ENCODE measurements at regions not wholly inside any gene's neighbourhood (a gene's known extent, or its start where the extent isn't known, plus 50 kb on each side); places are given as distances from the start of the nearest gene placed in this dataset.

DNA sequence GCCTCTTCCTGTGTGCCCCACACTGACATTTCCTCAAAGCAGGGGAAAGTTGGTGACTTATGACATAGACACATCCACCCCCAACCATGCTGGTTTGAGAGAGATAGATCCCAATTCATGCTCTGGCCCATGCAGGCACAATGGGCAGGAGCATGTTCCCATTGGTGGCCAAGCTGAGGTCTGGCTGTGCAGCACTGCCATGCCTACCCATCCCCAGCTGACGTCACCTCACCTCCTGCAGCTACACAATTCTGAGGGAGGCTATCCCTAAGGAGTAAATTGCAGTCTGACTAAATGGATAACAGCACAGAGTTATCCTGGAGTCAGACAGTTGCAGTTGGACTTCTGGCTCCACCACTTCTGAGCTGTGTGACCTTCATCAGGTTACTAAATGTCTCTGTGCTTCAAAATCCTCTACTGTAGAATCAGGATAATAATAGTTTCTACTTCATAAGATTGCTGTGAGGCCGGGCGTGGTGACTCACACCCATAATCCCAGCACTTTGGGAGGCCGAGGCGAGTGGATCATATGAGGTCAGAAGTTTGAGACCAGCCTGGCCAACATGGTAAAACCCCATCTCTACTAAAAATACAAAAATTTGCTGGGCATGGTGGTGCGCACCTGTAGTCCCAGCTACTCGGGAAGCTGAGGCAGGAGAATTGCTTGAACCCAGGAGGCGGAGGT, 323.9 kb downstream of the BCL11B start:
- no peak for DNase-seq

DNA sequence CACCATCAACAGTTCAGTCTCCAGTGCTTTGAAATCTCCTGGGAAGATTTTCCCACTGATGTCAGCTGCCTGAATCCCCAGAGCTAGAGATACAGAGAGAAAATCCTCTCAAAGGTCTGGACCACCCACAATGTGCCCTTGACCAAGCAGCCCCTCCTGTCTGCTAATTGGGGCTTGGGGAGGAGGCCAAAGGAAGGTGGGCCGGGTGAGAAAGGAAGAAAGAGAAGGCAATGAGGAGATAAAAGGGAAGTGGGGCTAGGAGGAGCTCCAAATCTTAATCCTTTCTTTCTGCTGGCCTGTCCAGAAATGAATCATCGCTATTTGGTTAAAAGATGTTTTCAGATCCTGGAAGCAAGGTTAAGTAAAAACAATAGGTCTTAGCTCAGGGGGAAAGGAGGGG, 322.9 kb downstream of the BCL11B start:
- no peak for DNase-seq

GRCh38 chr14:98949481-98950135, 322.4 kb downstream of the BCL11B start:
- DNase-seq: no peak

DNA sequence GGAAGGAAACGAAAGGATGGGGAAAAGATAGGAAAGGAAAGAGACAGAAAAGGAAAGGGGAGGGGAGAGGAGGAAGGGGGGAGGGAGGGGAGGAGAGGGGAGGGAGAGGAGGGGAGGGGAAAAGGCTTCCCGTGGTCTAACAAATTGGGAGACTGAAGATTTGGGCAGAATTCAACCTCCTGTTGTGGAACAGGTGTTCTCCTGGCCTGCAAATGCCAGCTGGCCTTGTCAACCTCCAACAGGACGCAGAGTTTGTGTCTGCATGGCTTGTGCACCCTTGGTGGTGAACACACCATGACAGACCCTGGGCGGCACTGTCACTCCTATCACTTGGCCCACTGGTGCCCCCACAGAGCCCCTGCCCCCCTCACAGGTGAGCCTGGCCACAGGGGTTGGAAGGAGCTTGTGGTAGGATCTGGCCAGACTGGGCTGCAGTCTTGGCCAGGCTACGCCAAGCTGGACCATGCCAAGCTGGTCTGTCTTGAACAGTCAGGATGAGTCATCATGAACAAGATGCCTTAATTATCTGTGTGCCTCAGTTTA, 321.6 kb downstream of the BCL11B start:
- no peak for DNase-seq

- DNase-seq: no peak
These were observed 321.0 kb downstream of the BCL11B start for GRCh38 chr14:98951031-98951430.

DNA sequence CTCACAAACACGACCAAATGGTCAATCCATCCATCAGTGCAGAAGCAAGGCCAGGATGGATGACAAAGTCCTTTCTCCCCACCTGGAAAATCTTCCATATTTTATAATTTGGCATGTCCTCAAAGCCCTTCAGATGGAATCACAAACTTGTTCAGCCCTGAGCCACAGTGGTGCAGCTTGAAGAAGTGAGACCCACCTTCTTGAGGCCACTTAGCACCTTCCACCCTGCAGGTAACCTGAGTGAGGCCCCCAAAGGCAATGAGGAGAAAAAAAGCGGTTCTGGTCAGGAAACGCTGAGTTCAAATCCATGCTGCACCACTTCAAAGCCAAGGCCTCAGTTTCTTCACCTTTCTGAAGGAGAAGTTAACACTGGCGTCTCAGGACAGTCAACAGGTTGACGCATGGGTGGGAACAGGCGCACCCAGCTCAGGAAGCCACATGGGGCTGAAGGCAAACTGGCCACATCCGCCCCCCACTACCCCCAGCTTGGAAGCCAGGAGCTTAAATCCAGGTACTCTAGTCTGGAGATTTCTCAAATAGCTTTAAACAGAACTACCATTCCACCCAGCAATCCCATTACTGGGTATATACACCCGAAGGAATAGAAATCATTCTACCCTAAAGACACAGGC, 320.4 kb downstream of the BCL11B start:
- DNase-seq: no peak

DNA sequence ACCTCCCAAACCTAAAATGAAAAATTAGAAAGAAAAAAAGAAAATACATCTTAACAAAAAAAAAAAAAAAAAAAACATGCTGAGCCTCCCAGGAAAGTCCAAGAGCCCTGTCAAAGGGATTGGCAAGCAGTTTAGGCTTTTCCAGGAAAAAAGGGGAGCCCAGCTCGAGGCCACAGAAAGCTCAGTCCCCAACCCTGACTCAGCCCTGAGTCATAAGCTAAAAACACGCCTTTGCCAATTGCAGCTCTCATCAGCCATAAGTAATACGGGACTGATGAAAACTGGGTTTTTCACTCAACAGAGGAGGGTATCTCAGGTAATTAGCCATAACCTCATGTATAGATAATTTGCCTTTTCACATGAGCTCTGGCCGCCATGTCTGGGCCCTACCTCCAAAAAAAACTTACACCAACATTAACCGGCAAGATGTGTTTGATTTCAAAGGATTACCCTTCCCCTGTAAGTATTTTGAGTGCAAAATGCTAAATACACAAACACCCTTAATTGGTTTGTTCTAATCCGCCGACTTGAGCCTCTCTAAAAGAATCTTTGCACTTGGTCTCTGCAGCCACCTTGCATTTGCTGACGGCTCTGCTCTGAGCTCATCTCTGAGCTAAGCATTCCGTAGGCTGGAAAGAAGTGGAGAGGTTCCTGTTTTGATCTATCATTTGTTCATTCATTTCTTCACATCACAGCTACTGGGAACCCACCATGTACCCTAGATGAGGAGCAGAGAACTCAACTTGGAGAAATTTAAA, 319.2 kb downstream of the BCL11B start:
- no peak for DNase-seq

- DNase-seq: no peak
These were observed 318.2 kb downstream of the BCL11B start for GRCh38 chr14:98953551-98954348.

- no peak for DNase-seq
These were observed 317.5 kb downstream of the BCL11B start for GRCh38 chr14:98954349-98955000.

DNA sequence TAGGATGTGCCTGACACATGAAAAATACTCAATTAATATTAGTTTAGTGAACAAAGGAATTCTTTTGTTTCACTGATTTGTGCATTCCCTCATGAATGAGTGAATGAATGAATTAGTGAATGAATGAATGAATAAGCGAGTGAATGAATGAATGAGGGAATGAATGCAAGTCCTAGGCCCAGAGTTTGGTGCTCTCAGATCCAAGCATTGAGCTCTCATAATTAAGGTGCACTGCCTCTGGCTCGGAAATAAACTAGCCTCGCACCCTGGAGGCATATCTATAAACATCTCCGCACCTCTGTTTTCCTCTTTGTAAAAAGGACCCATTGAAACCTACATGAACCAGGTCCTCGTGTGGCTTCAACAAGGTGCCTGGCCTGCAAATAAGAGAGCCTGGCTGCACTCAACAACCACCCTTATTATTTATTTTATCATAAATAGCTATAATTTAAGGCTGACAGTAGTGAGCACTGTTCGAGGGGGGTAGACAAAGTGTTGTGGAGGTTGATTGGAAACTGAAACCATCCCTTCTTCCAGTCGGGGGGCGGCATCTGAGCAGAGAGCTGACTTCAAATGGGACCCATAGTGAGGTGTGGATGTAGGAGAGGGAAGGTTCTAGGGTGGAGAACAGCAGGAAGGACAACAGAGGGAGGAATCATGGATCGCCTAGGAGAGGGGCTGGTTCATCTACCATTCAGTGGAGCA, 316.8 kb downstream of the BCL11B start:
- no peak for DNase-seq

DNA sequence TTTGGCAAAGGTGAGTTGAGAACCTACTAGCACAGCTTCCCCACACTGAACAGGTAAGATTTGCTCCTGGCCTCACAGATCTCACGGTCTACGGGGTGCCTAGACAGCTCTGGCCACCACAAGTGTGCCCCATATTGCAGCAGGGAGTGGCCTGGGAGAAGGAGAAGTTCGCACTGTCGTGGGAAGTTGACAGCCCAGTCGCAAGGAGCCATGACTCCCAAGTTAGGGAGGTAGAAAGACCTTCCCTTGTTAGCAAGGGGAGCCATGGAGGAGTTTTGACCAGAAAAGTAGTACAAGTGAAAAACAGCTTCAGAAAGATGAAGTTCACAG, 316.3 kb downstream of the BCL11B start:
- no peak for DNase-seq

- DNase-seq: no peak
These were observed 315.8 kb downstream of the BCL11B start for GRCh38 chr14:98956181-98956580.

DNA sequence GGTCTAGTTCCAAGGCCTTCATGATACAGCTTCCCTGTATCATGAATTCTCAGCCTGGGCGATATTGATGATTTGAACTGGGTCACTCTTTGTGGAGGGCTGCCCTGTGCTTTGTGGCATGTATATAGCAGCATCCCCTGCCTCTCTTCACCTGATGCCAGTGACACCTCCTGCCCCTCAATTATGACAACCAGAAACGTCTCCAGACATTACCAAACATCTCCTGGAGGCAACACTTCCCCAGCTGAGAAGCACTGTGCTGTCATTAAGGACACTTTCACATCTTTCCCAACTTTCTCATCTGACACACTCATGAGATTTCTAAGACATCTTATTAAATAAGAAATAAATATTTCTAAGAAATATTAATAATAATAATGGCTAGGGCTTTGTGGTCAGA, 315.3 kb downstream of the BCL11B start:
- DNase-seq: no peak

DNA sequence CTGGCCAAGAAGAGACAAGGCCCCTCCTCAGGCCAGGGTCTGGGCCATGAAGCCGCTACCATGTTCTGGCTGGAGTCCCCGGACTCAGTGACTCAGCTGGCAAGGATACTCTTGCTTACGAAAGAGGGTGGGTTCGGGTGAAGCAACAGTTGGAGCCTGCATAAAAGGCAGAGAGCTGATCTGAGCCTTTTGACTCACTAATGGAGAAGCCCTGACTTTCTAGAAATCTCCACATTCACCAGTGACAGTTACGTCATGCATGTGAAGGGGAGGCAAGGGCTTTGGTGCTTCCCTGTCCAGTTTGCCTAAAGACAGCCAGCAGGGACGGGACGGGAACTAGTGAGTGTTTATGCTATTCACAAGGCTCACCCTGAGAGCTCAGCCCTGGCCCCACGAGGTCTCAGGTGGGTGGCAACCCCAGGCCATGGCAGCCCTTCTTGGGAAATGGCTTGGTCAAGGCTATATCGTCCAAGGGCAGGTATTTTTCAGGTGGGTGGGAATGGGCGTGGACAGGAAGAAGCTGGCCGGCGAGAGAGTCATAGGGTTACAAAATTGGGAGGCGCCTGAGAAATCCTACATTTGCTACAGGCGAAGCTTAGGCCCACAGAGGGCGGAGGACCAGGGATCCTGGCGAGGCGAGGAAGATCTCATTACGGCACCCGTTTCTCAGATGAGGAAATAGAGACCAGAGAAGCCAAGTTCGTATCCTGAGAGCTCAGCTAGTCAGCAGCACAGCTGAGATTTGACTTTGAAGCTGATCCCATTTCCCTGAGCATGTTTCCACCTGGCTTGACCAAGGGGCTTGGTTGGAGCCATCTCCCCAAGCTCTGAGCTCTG, 314.6 kb downstream of the BCL11B start:
- DNase-seq: no peak

DNA sequence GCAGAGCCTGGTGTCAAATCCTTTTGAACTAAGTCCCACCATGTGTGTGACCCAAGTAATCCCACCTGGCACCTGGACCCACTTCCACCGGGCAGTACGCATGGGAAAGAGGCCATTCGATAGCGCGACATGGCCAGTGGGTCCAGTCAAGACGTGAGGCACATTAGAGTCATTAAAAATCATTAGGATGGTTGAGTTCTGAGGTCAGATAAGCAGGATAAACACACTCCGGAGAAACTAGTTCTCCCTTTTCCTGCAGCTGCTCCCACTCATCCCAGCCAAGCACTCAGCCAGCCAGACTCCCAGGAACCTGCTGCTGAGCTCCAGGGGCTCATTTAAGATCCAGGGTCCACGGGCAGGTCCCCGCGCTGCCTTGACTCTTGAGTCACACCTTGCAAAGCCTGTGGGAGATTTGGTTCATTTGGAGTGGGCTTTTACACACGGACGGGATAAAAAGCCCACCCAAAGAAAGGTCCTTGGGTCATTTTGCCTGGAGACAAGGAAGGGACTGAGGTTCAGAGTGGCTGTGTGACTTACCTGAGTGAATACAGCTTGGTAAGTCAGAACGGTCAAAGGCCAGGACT, 313.9 kb downstream of the BCL11B start:
- no peak for DNase-seq

DNA sequence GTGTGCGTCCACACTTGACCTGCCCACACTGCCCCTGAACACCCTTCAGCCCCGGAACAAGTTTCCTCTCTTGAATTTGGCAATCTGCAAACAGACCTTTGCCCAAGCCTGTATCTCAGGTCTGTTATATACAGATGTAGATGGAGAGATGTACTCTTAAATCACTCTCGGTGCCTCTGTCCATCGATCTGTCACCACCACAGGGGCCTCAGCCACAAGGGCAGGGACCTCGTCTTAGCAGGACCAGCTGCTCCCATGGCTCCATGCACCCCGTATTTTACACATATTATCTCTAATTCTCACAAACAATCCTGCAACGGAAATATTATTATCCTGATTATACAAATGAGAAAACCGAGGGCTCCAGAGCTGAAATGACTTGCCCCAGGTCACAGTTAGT, 313.4 kb downstream of the BCL11B start:
- no peak for DNase-seq

GRCh38 chr14:98959410-98959809, 312.6 kb downstream of the BCL11B start:
- no peak for DNase-seq

- DNase-seq: no peak
These were observed 311.9 kb downstream of the BCL11B start for GRCh38 chr14:98959958-98960616.

DNA sequence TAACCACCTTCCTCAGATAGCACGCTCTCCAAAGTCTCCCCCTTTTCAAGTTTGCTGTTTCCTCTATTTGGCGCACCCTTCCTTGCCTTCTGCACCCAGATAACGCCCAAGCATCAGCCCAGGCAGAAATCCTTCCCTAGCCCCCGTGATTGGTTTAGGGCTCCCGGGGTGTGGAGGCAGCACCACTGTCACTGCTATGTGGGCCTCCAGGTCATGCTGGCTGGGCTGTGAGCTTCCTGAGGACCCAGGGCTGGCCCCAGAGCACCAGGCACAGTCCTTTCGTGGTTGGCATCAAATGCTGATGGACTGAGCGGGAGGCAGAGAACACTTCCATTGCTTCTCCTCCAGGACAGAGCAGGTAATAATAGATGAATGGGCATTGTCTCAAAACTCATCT, 311.4 kb downstream of the BCL11B start:
- no peak for DNase-seq

DNA sequence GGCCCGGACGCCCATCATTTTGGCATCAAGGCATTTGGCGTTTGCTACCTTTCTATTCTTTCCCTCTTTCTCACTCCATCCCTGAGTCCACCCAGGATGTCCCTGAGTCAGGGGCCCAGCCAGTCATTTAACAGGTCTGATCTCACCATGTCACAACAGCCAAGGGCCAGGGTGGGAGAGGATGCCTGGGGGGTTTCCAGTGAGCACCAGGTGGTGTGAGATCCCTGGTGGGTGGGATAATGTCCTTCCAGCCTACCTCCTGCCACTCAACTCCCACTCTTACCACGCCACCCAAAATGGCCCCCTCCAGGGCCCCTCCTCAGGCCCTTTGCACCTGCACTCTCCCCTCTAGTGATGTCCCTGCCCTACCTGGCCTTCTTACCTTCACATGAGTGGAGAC, 310.8 kb downstream of the BCL11B start:
- no peak for DNase-seq
